ENCODE measurements at regions not wholly inside any gene's neighbourhood (a gene's known extent, or its start where the extent isn't known, plus 50 kb on each side); places are given as distances from the start of the nearest gene placed in this dataset.

DNA sequence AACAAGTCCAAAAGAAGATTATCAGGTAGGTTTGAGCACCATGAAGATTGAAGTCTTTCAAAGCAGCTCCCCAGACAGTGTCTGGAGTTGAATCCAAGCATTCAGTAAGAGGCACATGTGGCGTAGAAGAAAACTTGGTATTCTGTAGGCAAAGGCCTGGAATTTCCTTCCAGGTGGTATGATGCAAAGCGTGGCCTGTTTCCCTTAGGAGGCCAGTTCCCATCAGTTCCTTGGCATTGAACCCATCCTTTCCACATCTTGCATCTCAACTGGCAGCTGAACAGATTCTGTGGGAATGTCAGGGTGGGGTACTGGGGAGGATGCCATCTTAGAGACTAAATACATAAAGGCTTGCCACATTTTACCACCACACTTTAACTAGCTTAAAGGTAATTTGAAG is 516.0 kb downstream of the BTBD3 start:
- no peak for TF ChIP-seq EZH2 (IDR thresholded peaks at IDR 0.05; ENCODE audit: borderline replicate concordance, insufficient read depth, low read depth, low read length, poor library complexity, severe bottlenecking)
- TF ChIP-seq, protein P1, sequence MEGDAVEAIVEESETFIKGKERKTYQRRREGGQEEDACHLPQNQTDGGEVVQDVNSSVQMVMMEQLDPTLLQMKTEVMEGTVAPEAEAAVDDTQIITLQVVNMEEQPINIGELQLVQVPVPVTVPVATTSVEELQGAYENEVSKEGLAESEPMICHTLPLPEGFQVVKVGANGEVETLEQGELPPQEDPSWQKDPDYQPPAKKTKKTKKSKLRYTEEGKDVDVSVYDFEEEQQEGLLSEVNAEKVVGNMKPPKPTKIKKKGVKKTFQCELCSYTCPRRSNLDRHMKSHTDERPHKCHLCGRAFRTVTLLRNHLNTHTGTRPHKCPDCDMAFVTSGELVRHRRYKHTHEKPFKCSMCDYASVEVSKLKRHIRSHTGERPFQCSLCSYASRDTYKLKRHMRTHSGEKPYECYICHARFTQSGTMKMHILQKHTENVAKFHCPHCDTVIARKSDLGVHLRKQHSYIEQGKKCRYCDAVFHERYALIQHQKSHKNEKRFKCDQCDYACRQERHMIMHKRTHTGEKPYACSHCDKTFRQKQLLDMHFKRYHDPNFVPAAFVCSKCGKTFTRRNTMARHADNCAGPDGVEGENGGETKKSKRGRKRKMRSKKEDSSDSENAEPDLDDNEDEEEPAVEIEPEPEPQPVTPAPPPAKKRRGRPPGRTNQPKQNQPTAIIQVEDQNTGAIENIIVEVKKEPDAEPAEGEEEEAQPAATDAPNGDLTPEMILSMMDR (IDR thresholded peaks at IDR 0.05) = no peak

All from B cell (primary cell).